Naive thymus-derived CD4-positive, alpha-beta T cell (primary cell): ENCODE measurements at regions not wholly inside any gene's neighbourhood (a gene's known extent, or its start where the extent isn't known, plus 50 kb on each side); places are given as distances from the start of the nearest gene placed in this dataset.

Source experiments
- ATAC-seq: fragments of 150-1000 bp; cut with Tn5 transposase; 2 replicates; pipeline ENCODE4 v1.10.0; 2021; ENCODE audit warnings: mild to moderate bottlenecking, moderate library complexity
- CTCF ChIA-PET: fragments of 350-600 bp; sonication (Branson Sonifier 250); formaldehyde crosslinking; loops from one replicate; lab custom pipeline; 2021; ENCODE audit warnings: antibody characterized with exemption; lab: Charles Lee
- POLR2A ChIA-PET: fragments of 350-600 bp; sonication (Branson Sonifier 250); formaldehyde crosslinking; loops from one replicate; lab custom pipeline; 2021; ENCODE audit warnings: antibody characterized with exemption, inconsistent platforms; lab: Charles Lee
- DNase-seq, 9 donors: peaks; one replicate each; pipeline versions ENCODE4 v3.0.0 to v3.0.0-alpha.2; 2020 to 2022; ENCODE audit warnings: mixed read lengths in 1 of 9
- H3K27ac ChIP-seq: one replicate; pipeline ENCODE4 v1.7.0; 2013; ENCODE audit warnings: mild to moderate bottlenecking, low read depth, low read length, moderate library complexity
- H3K27me3 ChIP-seq, 2 donors: one replicate each; pipeline ENCODE4 v1.7.0; 2013; ENCODE audit warnings: low read length in 2 of 2, mild to moderate bottlenecking in 2 of 2, moderate library complexity in 2 of 2; ENCODE audit not compliant: control insufficient read depth in 2 of 2, insufficient read depth in 2 of 2
- H3K36me3 ChIP-seq, 3 experiments: 1 replicate in 2 of 3; 2 replicates in 1 of 3; pipeline ENCODE4 v1.7.0; 2013; ENCODE audit warnings: low read length in 3 of 3, mild to moderate bottlenecking in 3 of 3, moderate library complexity in 1 of 3; ENCODE audit not compliant: insufficient read depth in 3 of 3, control insufficient read depth in 2 of 3
- H3K4me1 ChIP-seq, 2 donors: one replicate each; pipeline ENCODE4 v1.7.0; 2013; ENCODE audit warnings: low read length in 2 of 2, mild to moderate bottlenecking in 2 of 2, moderate library complexity in 1 of 2; ENCODE audit not compliant: control insufficient read depth in 2 of 2, insufficient read depth in 2 of 2
- H3K4me3 ChIP-seq: 2 replicates; pipeline ENCODE4 v1.7.0; 2013; ENCODE audit warnings: mild to moderate bottlenecking, low read length
- H3K9me3 ChIP-seq, 3 experiments: 1 replicate in 2 of 3; 2 replicates in 1 of 3; pipeline ENCODE4 v1.7.0; 2013; ENCODE audit warnings: low read length in 3 of 3; ENCODE audit not compliant: control insufficient read depth in 2 of 3
- H3K27ac Mint-ChIP-seq, 9 donors: one replicate each; pipeline ENCODE4 v1.8.0; 2020 to 2022; ENCODE audit warnings: mixed read lengths in 9 of 9, mild to moderate bottlenecking in 8 of 9, moderate library complexity in 5 of 9, inconsistent platforms in 2 of 9
- H3K27me3 Mint-ChIP-seq, 5 donors: one replicate each; pipeline ENCODE4 v1.8.0; 2021 to 2022; ENCODE audit warnings: mixed read lengths in 5 of 5, mild to moderate bottlenecking in 1 of 5
- H3K36me3 Mint-ChIP-seq, 5 donors: one replicate each; pipeline ENCODE4 v1.8.0; 2020 to 2022; ENCODE audit warnings: mixed read lengths in 5 of 5, mild to moderate bottlenecking in 3 of 5, inconsistent platforms in 1 of 5
- H3K4me1 Mint-ChIP-seq, 7 donors: one replicate each; pipeline ENCODE4 v1.8.0; 2020 to 2022; ENCODE audit warnings: mixed read lengths in 7 of 7, mild to moderate bottlenecking in 3 of 7, inconsistent platforms in 1 of 7
- H3K4me3 Mint-ChIP-seq, 10 donors: one replicate each; pipeline ENCODE4 v1.8.0; 2020 to 2022; ENCODE audit warnings: mild to moderate bottlenecking in 10 of 10, mixed read lengths in 10 of 10, moderate library complexity in 6 of 10, inconsistent platforms in 2 of 10
- H3K9me3 Mint-ChIP-seq, 11 donors: one replicate each; pipeline ENCODE4 v1.8.0; 2020 to 2022; ENCODE audit warnings: mixed read lengths in 11 of 11, mild to moderate bottlenecking in 4 of 11, inconsistent platforms in 1 of 11, moderate library complexity in 1 of 11
- intact Hi-C, 2 donors: fragments of 100-400 bp; cut with micrococcal nuclease; formaldehyde crosslinking; loops; one replicate each; pipeline ENCODE4 v1.15.1; 2023

DNA sequence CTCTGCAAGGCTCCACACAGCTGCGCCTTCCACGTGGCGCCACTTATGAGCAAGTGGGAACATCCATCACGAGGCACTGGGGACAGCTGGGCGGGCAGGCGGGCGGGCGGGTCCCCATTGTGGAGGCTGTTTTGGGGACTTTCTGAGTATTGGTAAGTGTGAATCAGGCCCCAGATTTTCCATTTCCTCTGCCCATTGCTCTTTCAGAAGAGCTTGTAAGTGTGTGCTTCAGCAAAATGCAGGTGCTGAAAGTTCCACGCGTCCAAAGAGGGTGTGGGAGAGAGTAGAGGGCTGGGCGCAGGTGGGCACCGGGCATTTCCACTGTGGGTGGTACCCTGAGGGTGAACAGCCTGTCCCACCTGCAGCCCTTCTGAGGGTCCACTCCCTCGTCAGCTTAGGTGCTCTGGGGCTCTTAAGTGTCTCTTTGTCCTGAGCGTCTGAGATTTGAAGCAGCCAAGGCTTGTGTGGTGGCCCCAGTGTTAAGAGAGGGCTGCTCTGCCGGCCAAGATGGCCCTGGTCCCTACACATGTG is 177.1 kb downstream of the RPLP1 start:
- no peak overlapping the region for H3K4me3 ChIP-seq
- ATAC-seq, result no peak
- Mint-ChIP-seq H3K36me3 (peaks cover 0 to 2% (median 0%) of the 10 kb centered on the region in 5 donors), H3K4me1 (peaks cover 0 to 12% (median 2%) of the 10 kb centered on the region in 7 donors), H3K27me3 (peaks cover 5 to 33% (median 21%) of the 10 kb centered on the region in 5 donors), H3K9me3 (peaks cover 0 to 2% (median 0%) of the 10 kb centered on the region in 11 donors), H3K4me3 (no peak overlapping the region), H3K27ac (no peak overlapping the region)
- H3K4me1 ChIP-seq, result no peaks in the 10 kb centered on the region
- intact Hi-C loops, result loop anchor here in 1 of 2 donors (5.0 kb wide), 1 partner anchor 48 kb away; no protein-coding TSS in a partner anchor
- ChIA-PET CTCF (no interaction called here), POLR2A (interaction anchor here (0.6 kb wide), 1 partner anchor 15 kb away, joined by 3 read pairs; no protein-coding TSS in a partner anchor)
- no peaks in the 10 kb centered on the region for H3K9me3 ChIP-seq
- H3K27me3 ChIP-seq, result no peaks in the 10 kb centered on the region
- H3K27ac ChIP-seq, result no peak overlapping the region
- H3K36me3 ChIP-seq, result no peaks in the 10 kb centered on the region
- no peak for DNase-seq

DNA sequence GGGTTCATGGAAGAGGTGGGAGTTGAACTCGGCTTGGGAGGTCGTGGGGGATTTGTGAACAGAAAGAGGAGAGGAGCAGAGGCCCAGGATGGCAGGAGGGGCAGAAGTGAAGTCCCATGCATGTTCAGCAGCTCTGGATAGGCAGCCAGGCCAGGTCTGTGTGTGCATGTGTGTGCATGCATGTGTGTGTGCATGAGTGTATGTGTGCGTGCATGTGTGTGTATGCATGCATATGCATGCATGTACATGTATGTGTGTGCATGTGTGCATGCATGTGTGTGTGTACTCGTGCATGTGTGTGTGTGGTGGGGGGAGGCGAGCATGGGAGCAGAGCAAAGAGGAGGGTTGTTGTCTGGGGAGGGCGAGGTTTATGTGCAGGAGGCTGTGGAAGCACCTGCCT is 178.4 kb downstream of the RPLP1 start:
- no peaks in the 10 kb centered on the region for H3K36me3 ChIP-seq
- Mint-ChIP-seq H3K9me3 (peaks cover 0 to 6% (median 0%) of the 10 kb centered on the region in 11 donors), H3K27ac (no peak overlapping the region), H3K4me1 (peaks cover 0 to 12% (median 0%) of the 10 kb centered on the region in 7 donors), H3K27me3 (peaks cover 5 to 36% (median 18%) of the 10 kb centered on the region in 5 donors), H3K36me3 (peaks cover 0 to 4% (median 0%) of the 10 kb centered on the region in 5 donors), H3K4me3 (no peak overlapping the region)
- intact Hi-C loops, result no loop called here
- CTCF ChIA-PET, result no interaction called here
- no peaks in the 10 kb centered on the region for H3K4me1 ChIP-seq
- H3K4me3 ChIP-seq, result no peak overlapping the region
- no peak overlapping the region for H3K27ac ChIP-seq
- no peaks in the 10 kb centered on the region for H3K27me3 ChIP-seq
- ATAC-seq, result no peak
- H3K9me3 ChIP-seq, result no peaks in the 10 kb centered on the region
- no peak for DNase-seq
- POLR2A ChIA-PET, result no interaction called here

DNA sequence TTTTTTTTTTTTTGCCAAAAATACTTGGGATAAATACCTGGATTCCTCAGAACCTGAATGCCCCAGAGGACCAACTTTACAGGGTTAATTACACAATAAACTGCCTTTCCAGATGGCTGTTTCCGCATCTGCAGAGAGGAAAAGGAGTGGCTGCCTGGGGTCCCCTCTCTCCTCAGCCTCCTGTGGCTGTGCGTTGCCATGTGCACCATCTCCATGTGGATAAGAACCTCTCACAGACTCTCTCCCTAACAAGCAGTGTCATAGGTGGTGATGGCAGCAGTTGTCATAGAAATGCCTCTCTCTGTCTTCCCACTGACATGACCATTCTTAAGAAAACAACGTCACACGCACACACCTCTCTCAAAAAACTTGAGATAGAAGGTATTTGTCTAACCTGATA is 179.4 kb downstream of the RPLP1 start:
- peaks cover 5 to 43% (median 21%) of the 10 kb centered on the region in 5 donors for H3K27me3 Mint-ChIP-seq
- intact Hi-C loops, result no loop called here
- CTCF ChIA-PET, result no interaction called here

DNA sequence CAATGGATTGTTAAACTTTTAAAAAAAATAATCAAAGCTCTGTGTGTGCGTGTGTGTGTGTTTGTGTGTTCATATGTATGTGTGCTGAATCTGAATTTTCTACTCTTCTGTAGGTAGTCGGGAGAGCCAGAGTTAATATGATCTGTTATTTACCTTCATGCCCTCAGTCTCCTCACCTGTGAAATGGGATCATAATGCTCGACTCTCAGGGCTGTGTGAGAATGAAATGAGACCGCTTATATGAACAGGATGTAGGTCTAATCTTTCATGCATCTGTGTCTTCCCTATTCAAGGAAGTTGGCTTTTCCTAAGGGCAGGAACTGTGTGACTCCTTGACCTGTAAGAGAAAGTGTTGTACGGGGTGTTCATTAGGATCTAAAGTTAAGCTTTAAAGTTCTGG is 182.2 kb downstream of the RPLP1 start:
- Histone ChIP-seq H3K27ac (no peak overlapping the region), H3K27me3 (no peaks in the 10 kb centered on the region), H3K4me1 (no peaks in the 10 kb centered on the region), H3K36me3 (no peaks in the 10 kb centered on the region), H3K9me3 (no peaks in the 10 kb centered on the region), H3K4me3 (no peak overlapping the region)
- DNase-seq, result no peak
- Mint-ChIP-seq H3K27ac (peak overlapping the region in 1 of 9 donors; percentile 21), H3K4me3 (no peak overlapping the region), H3K9me3 (peaks cover 0 to 7% (median under 1%) of the 10 kb centered on the region in 11 donors), H3K27me3 (peaks cover 5 to 46% (median 17%) of the 10 kb centered on the region in 5 donors), H3K4me1 (peaks cover 0 to 12% (median 0%) of the 10 kb centered on the region in 7 donors), H3K36me3 (peaks cover 0 to 5% (median 0%) of the 10 kb centered on the region in 5 donors)
- intact Hi-C loops, result no loop called here
- POLR2A ChIA-PET, result no interaction called here
- CTCF ChIA-PET, result no interaction called here
- no peak for ATAC-seq

More for the DNA sequence above, 179.4 kb downstream of the RPLP1 start:
- H3K4me1 Mint-ChIP-seq, result peaks cover 0 to 12% (median 0%) of the 10 kb centered on the region in 7 donors
- peaks cover 0 to 6% (median 0%) of the 10 kb centered on the region in 11 donors for H3K9me3 Mint-ChIP-seq
- Histone ChIP-seq H3K36me3 (no peaks in the 10 kb centered on the region), H3K4me3 (no peak overlapping the region), H3K27ac (no peak overlapping the region), H3K9me3 (no peaks in the 10 kb centered on the region), H3K4me1 (no peaks in the 10 kb centered on the region), H3K27me3 (no peaks in the 10 kb centered on the region)
- POLR2A ChIA-PET, result interaction anchor here (0.6 kb wide), 1 partner anchor 937 kb away, joined by 4 read pairs; no protein-coding TSS in a partner anchor
- no peak for DNase-seq
- peaks cover 0 to 4% (median 0%) of the 10 kb centered on the region in 5 donors for H3K36me3 Mint-ChIP-seq
- ATAC-seq, result no peak
- H3K4me3 Mint-ChIP-seq, result no peak overlapping the region
- no peak overlapping the region for H3K27ac Mint-ChIP-seq

DNA sequence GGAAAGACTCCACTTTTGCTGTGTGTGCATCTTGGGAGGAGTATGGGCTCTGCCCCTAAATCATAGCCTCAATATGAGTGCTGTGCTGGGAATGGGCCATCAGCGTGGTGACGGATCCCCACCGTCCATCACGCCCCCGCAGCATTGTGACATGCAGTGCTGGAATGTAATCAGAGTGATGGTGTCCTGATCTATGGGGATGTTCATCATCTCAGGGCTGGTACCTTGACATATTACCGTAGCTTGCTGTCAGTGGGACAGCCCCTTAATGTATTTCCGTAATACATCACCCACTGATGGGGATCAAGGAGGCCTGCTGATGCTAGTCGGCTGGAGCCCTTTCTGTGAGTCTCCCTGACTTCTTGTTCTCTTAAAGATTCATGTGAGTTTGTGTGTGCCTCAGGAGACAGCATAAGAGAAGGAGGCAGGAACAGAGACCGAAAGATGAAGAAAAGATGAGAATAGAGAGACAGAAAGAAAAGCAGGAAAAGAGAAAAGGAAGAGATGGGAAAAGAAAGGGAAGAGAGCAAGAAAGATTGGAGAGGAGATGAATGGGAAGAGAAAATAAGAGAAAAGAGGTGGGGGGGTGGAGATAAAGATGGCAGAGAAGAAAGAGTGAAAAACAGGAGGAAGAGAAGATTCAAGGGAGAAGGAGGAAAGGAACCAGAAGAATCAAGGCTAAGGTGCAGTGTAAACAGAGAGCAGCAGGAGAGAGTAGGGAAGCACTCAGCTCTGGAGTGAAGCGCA is 183.7 kb downstream of the RPLP1 start:
- CTCF ChIA-PET, result no interaction called here
- Histone ChIP-seq H3K9me3 (no peaks in the 10 kb centered on the region), H3K36me3 (no peaks in the 10 kb centered on the region), H3K4me3 (no peak overlapping the region), H3K27ac (no peak overlapping the region), H3K27me3 (no peaks in the 10 kb centered on the region), H3K4me1 (no peaks in the 10 kb centered on the region)
- peaks cover 2 to 16% (median 10%) of the 10 kb centered on the region in 11 donors for H3K9me3 Mint-ChIP-seq
- no peak for ATAC-seq
- DNase-seq, result no peak
- no peak overlapping the region for H3K4me3 Mint-ChIP-seq
- POLR2A ChIA-PET, result no interaction called here
- H3K4me1 Mint-ChIP-seq, result peaks cover 0 to 7% (median 0%) of the 10 kb centered on the region in 7 donors
- H3K36me3 Mint-ChIP-seq, result peaks cover 0 to 5% (median 0%) of the 10 kb centered on the region in 5 donors
- peak overlapping the region in 1 of 9 donors; percentile 1 for H3K27ac Mint-ChIP-seq
- intact Hi-C loops, result no loop called here
- H3K27me3 Mint-ChIP-seq, result peaks cover 0 to 50% (median 11%) of the 10 kb centered on the region in 5 donors

DNA sequence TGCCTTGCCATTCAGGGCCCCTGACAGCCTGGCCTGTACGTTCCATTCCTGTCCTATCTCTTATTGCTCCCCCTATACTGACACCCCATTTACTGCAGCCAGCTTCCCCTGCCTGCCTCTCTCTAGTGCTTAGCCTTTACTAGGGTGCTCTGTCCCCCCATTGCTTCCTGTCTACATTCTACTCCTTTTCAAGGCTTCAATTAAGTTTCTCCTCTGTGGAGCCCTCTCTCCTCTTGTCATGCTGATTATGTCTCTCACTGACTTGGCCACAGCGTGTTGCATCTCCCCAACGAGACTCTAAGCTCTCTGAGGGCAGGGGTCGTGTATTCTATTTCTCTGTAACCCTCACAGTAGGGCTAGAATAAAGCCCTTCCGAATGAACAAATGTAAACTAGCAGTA is 185.2 kb downstream of the RPLP1 start:
- CTCF ChIA-PET, result no interaction called here

More for the DNA sequence above, 185.2 kb downstream of the RPLP1 start:
- Mint-ChIP-seq H3K9me3 (peaks cover 2 to 24% (median 12%) of the 10 kb centered on the region in 11 donors), H3K27me3 (peaks cover 0 to 47% (median 6%) of the 10 kb centered on the region in 5 donors), H3K27ac (peak overlapping the region in 1 of 9 donors; percentile 5), H3K4me1 (peaks cover 0 to 7% (median 0%) of the 10 kb centered on the region in 7 donors), H3K4me3 (no peak overlapping the region), H3K36me3 (peaks cover 0 to 5% (median 0%) of the 10 kb centered on the region in 5 donors)
- intact Hi-C loops, result no loop called here
- POLR2A ChIA-PET, result no interaction called here
- Histone ChIP-seq H3K27ac (no peak overlapping the region), H3K4me1 (no peaks in the 10 kb centered on the region), H3K9me3 (no peaks in the 10 kb centered on the region), H3K4me3 (no peak overlapping the region), H3K27me3 (no peaks in the 10 kb centered on the region), H3K36me3 (no peaks in the 10 kb centered on the region)
- DNase-seq (no peak), ATAC-seq (no peak)
